ENCODE measurements at regions not wholly inside any gene's neighbourhood (a gene's known extent, or its start where the extent isn't known, plus 50 kb on each side); places are given as distances from the start of the nearest gene placed in this dataset.

DNA sequence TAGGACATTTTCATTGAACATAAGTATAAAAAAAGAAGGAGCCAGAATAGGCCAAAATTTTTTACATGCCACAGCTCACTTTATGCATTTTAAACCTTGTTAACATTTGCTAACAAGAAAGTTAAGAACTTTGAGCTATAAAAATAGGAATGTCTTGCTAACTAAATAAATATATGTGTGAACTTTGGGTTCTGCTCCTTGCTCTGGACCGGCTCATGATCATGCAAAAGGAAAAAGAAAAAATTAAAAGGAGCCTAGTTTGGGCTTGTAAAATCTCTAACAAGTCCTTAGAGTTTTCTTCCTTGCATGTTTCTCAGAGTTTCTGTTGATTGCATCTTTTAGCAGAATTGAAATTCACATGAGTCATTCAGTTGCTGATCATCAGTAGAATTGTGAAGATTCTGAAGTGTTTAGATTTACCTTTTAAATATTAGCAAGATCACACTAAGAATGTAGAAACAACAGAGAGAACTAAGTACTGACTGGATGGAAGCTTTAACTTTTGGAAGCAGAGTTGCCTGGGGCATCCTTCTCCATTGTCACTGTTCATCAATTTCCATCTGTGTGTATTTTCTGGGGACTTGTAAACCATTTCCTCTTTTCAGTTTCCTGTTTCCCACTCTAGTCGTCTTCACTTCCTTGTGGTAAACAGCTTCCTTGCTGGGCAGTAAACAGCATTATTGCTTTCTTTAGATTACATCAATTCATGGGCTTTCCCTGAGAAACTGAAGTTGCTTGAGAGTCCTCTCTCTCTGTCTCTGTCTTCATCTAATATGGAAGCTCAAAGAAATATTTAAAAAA, 458.4 kb upstream of the BTBD3 start:
- TF ChIP-seq POLR2A (IDR thresholded peaks at IDR 0.05) (no peak), CTCF (IDR thresholded peaks at IDR 0.05) (no peak)

Measured in uterus (tissue), 2 donors.